GM12892 (cell line): ENCODE measurements at regions not wholly inside any gene's neighbourhood (a gene's known extent, or its start where the extent isn't known, plus 50 kb on each side); places are given as distances from the start of the nearest gene placed in this dataset.

Experiments used
- POLR2A ChIP-seq: IDR thresholded peaks from 2 replicates; pipeline ENCODE4 v1.6.1; 2011; ENCODE audit warnings: low read depth, low read length, control low read depth
- POLR2AphosphoS5 ChIP-seq: IDR thresholded peaks from 2 replicates; pipeline ENCODE4 v1.6.1; 2011; ENCODE audit warnings: low read depth, low read length, control low read depth

GRCh38 chr13:107834281-107834680 is 381.1 kb downstream of the LIG4 start:
- no peak for TF ChIP-seq POLR2AphosphoS5
- TF ChIP-seq POLR2A, result no peak
